Activated naive CD8-positive, alpha-beta T cell treated with anti-CD3 and anti-CD28 coated beads, Interleukin-2, amount 10 ng/mL, durations not matched to agents 7 days and 5 days (primary cell): ENCODE measurements at regions not wholly inside any gene's neighbourhood (a gene's known extent, or its start where the extent isn't known, plus 50 kb on each side); places are given as distances from the start of the nearest gene placed in this dataset.

Experiments
- ATAC-seq: fragments of 150-1000 bp; cut with Tn5 transposase; one replicate; pipeline ENCODE4 v1.10.0; 2021; ENCODE audit warnings: low read depth, moderate library complexity
- POLR2A ChIA-PET: fragments of 350-600 bp; sonication (Branson Sonifier 250); formaldehyde crosslinking; loops from one replicate; lab custom pipeline; 2021; ENCODE audit warnings: antibody characterized with exemption; lab: Charles Lee
- DNase-seq: peaks from one replicate; pipeline ENCODE4 v3.0.0; 2021
- H3K27ac Mint-ChIP-seq: one replicate; pipeline ENCODE4 v1.8.0; 2022; ENCODE audit warnings: mild to moderate bottlenecking, mixed read lengths
- H3K27me3 Mint-ChIP-seq: one replicate; pipeline ENCODE4 v1.8.0; 2022; ENCODE audit warnings: mild to moderate bottlenecking, moderate library complexity, mixed read lengths
- H3K36me3 Mint-ChIP-seq: one replicate; pipeline ENCODE4 v1.8.0; 2021; ENCODE audit warnings: mild to moderate bottlenecking, mixed read lengths
- H3K4me1 Mint-ChIP-seq: one replicate; pipeline ENCODE4 v1.8.0; 2021; ENCODE audit warnings: mixed read lengths
- H3K4me3 Mint-ChIP-seq: one replicate; pipeline ENCODE4 v1.8.0; 2022; ENCODE audit warnings: mild to moderate bottlenecking, moderate library complexity, mixed read lengths
- H3K9me3 Mint-ChIP-seq: one replicate; pipeline ENCODE4 v1.8.0; 2021; ENCODE audit warnings: mixed read lengths

DNA sequence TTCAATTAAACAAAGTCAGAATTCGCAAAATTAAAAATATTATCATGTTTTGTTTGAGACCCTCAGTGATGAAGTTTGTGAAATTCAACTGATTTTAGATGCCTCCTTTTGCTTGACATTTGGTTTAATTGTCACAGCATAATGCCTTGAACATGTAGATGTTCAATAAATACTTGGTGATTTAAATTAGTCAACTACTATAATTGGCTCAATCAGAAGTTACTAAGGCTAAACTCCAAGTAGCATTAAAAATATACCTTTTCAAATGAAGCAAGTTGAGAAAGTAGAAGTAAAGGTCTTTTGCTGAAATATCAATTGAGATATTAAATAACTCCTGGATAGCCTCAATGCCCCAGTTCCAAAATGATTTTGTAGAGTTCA lies 145.8 kb upstream of the AKIRIN2 start:
- ATAC-seq (no peak), DNase-seq (no peak)
- H3K9me3 Mint-ChIP-seq: no peaks in the 10 kb centered on the region
- H3K4me3 Mint-ChIP-seq: no peak overlapping the region
- peaks cover 18% of the 10 kb centered on the region for H3K27me3 Mint-ChIP-seq
- no peaks in the 10 kb centered on the region for H3K4me1 Mint-ChIP-seq
- H3K27ac Mint-ChIP-seq: no peak overlapping the region
- H3K36me3 Mint-ChIP-seq: no peaks in the 10 kb centered on the region
- POLR2A ChIA-PET: no interaction called here

GRCh38 chr6:87847135-87847829 lies 145.2 kb upstream of the AKIRIN2 start:
- DNase-seq: no peak
- Mint-ChIP-seq H3K9me3 (no peaks in the 10 kb centered on the region), H3K4me3 (no peak overlapping the region), H3K27me3 (peaks cover 18% of the 10 kb centered on the region), H3K4me1 (no peaks in the 10 kb centered on the region), H3K27ac (no peak overlapping the region), H3K36me3 (no peaks in the 10 kb centered on the region)
- no peak for ATAC-seq
- POLR2A ChIA-PET: no interaction called here

GRCh38 chr6:87846434-87846833 lies 144.4 kb upstream of the AKIRIN2 start:
- H3K27ac Mint-ChIP-seq: no peak overlapping the region
- no peak overlapping the region for H3K4me3 Mint-ChIP-seq
- peaks cover 20% of the 10 kb centered on the region for H3K27me3 Mint-ChIP-seq
- H3K4me1 Mint-ChIP-seq: no peaks in the 10 kb centered on the region
- DNase-seq (no peak), ATAC-seq (no peak)
- H3K36me3 Mint-ChIP-seq: no peaks in the 10 kb centered on the region
- POLR2A ChIA-PET: no interaction called here
- H3K9me3 Mint-ChIP-seq: no peaks in the 10 kb centered on the region

DNA sequence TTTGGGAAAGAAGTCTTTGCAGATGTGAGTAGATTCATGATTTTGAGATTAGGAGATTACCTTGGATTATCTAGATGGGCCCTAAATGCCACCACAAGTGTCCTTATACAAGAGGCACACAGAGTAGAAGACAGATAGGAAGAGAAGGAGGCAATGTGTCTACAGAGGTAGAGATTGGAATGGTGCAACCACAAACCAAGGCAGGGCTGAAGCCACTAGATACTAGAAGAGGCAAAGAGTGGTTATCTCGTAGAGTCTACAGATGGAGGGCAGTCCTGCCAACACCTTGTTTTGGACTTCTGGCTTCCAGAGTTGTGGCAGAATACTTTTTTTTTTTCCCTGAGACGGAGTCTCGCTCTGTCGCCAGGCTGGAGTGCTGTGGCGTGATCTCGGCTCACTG lies 138.3 kb upstream of the AKIRIN2 start:
- no peak overlapping the region for H3K4me3 Mint-ChIP-seq
- POLR2A ChIA-PET: no interaction called here
- no peaks in the 10 kb centered on the region for H3K4me1 Mint-ChIP-seq
- DNase-seq: no peak
- no peaks in the 10 kb centered on the region for H3K36me3 Mint-ChIP-seq
- H3K27ac Mint-ChIP-seq: no peak overlapping the region
- no peaks in the 10 kb centered on the region for H3K9me3 Mint-ChIP-seq
- no peak for ATAC-seq
- H3K27me3 Mint-ChIP-seq: peaks cover 21% of the 10 kb centered on the region

DNA sequence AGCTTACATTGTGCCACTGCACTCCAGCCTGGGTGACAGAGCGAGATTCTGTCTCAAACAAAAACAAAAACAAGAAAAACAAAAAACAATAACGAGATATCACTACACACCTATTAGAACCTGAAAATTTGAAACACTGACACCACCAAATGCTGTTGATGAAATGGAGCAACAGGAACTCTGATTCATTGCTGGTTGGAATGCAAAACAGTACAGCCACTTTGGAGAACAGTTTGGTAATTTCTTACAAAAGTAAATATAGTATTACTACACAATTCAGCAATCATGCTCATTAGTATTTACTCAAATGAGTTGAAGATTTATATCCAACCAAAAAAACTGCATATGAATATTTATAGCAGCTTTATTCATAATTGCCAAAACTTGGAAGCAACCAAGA lies 135.8 kb upstream of the AKIRIN2 start:
- POLR2A ChIA-PET: no interaction called here
- peaks cover 18% of the 10 kb centered on the region for H3K27me3 Mint-ChIP-seq
- no peak overlapping the region for H3K4me3 Mint-ChIP-seq
- H3K9me3 Mint-ChIP-seq: no peaks in the 10 kb centered on the region
- no peak for ATAC-seq
- H3K36me3 Mint-ChIP-seq: no peaks in the 10 kb centered on the region
- H3K27ac Mint-ChIP-seq: no peak overlapping the region
- no peaks in the 10 kb centered on the region for H3K4me1 Mint-ChIP-seq
- no peak for DNase-seq

DNA sequence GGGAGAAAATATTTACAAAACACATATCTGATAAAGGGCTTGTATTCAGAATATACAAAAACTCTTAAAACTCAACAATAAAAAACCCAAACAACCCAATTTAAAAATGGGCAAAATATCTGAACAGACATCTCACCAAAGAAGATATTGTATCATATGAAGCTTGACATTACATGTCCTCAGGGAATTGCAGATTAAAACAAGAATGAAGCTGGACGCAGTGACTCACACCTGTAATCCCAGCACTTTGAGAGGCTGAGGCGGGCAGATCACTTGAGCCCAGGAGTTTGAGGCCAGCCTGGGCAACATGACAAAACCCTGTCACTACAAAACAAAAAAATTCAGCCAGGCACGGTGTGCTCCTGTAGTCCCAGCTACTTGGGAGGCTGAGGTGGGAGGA lies 135.4 kb upstream of the AKIRIN2 start:
- Mint-ChIP-seq H3K4me1 (no peaks in the 10 kb centered on the region), H3K36me3 (no peaks in the 10 kb centered on the region), H3K4me3 (no peak overlapping the region), H3K27ac (no peak overlapping the region), H3K9me3 (no peaks in the 10 kb centered on the region), H3K27me3 (peaks cover 18% of the 10 kb centered on the region)
- DNase-seq: no peak
- POLR2A ChIA-PET: no interaction called here
- no peak for ATAC-seq

- Mint-ChIP-seq H3K27me3 (peaks cover 4% of the 10 kb centered on the region), H3K27ac (peak overlapping the region; percentile 57), H3K4me3 (peak overlapping the region; percentile 85), H3K4me1 (peaks cover 5% of the 10 kb centered on the region), H3K36me3 (no peaks in the 10 kb centered on the region), H3K9me3 (no peaks in the 10 kb centered on the region)
- POLR2A ChIA-PET: interaction anchor here (0.6 to 0.8 kb wide), 2 partner anchors 85 to 135 kb away, joined by 3 read pairs; no protein-coding TSS in a partner anchor
- peak; percentile 70 for ATAC-seq
- DNase-seq: no peak
These were observed 130.2 kb upstream of the AKIRIN2 start for GRCh38 chr6:87832025-87832825.

DNA sequence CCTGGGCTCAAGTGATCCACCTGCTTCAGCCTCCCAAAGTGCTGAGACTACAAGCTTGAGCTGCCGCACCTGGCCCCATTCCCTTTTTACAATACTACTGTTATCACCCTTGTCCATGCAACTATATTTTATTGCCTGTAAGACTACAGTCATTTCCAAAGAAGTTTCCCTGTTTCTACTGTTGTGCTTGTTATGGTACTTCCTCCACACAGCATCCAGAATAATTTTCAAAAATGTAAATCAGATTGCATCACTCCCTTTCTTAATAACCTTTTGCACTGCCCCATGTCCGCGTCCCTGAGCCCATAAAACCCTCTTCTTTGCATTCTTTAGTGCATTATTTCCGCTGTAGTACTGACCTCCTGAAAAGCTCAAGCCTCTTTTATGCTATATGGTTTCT lies 128.9 kb upstream of the AKIRIN2 start:
- Mint-ChIP-seq H3K36me3 (no peaks in the 10 kb centered on the region), H3K9me3 (no peaks in the 10 kb centered on the region), H3K4me3 (no peak overlapping the region), H3K27me3 (peaks cover 4% of the 10 kb centered on the region), H3K27ac (no peak overlapping the region), H3K4me1 (peaks cover 5% of the 10 kb centered on the region)
- POLR2A ChIA-PET: interaction anchor here (1.0 kb wide), 1 partner anchor 1048 kb away, joined by 3 read pairs; no protein-coding TSS in a partner anchor
- DNase-seq (no peak), ATAC-seq (no peak)

GRCh38 chr6:87829622-87830121 lies 127.6 kb upstream of the AKIRIN2 start:
- peaks cover 5% of the 10 kb centered on the region for H3K4me1 Mint-ChIP-seq
- no peak for DNase-seq
- peaks cover 4% of the 10 kb centered on the region for H3K27me3 Mint-ChIP-seq
- H3K27ac Mint-ChIP-seq: no peak overlapping the region
- H3K36me3 Mint-ChIP-seq: no peaks in the 10 kb centered on the region
- ATAC-seq: no peak
- POLR2A ChIA-PET: no interaction called here
- no peak overlapping the region for H3K4me3 Mint-ChIP-seq
- H3K9me3 Mint-ChIP-seq: no peaks in the 10 kb centered on the region

DNA sequence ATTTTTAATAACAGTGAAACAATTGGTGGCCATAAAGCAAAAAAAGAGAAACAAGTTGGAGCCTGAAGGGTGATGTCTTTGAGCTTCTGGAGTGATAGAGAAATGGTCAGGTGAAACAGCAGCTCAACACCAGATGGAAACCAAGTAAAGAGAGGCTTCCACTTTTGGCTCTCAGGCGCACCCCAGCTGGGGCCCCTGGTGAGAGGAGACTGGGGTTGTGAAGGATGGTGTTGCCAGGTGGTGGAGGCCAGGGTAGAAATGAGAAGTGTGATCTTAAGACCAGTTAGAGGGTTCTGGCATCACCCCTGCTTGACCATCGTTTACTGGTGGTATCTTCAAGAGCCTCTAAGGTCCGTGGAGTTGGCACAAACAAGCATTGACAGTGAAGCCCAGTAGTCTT lies 126.0 kb upstream of the AKIRIN2 start:
- POLR2A ChIA-PET: no interaction called here
- ATAC-seq: no peak
- H3K4me3 Mint-ChIP-seq: no peak overlapping the region

DNA sequence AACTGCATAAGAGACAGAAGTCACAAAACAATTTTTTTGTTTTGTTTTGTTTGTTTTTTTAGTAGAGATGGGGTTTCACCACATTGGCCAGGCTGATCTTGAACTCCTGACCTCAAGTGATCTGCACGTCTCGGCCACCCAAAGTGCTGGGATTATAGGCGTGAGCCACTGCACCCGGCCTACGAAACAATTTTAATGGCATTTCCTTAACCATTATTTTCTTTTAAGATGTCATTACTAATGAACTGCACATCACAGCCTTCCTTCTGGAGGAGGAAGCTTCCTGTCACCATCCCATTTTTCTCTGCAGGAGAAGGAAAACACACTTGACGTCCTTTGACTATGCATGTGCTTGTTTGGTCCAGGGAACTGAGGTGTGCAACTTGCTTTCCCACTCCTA lies 125.3 kb upstream of the AKIRIN2 start:
- H3K9me3 Mint-ChIP-seq: no peaks in the 10 kb centered on the region
- POLR2A ChIA-PET: no interaction called here
- ATAC-seq: no peak
- H3K36me3 Mint-ChIP-seq: no peaks in the 10 kb centered on the region
- H3K27me3 Mint-ChIP-seq: peaks cover 4% of the 10 kb centered on the region
- H3K4me1 Mint-ChIP-seq: peaks cover 5% of the 10 kb centered on the region
- H3K4me3 Mint-ChIP-seq: no peak overlapping the region
- H3K27ac Mint-ChIP-seq: no peak overlapping the region
- DNase-seq: no peak

More for the DNA sequence above, 126.0 kb upstream of the AKIRIN2 start:
- DNase-seq: no peak
- H3K27ac Mint-ChIP-seq: no peak overlapping the region
- H3K9me3 Mint-ChIP-seq: no peaks in the 10 kb centered on the region
- H3K27me3 Mint-ChIP-seq: peaks cover 4% of the 10 kb centered on the region
- H3K36me3 Mint-ChIP-seq: no peaks in the 10 kb centered on the region
- H3K4me1 Mint-ChIP-seq: peaks cover 5% of the 10 kb centered on the region

GRCh38 chr6:87826424-87826823 lies 124.4 kb upstream of the AKIRIN2 start:
- H3K4me3 Mint-ChIP-seq: no peak overlapping the region
- no peak overlapping the region for H3K27ac Mint-ChIP-seq
- H3K36me3 Mint-ChIP-seq: no peaks in the 10 kb centered on the region
- peaks cover 1% of the 10 kb centered on the region for H3K4me1 Mint-ChIP-seq
- DNase-seq (no peak), ATAC-seq (no peak)
- H3K27me3 Mint-ChIP-seq: peaks cover 4% of the 10 kb centered on the region
- no peaks in the 10 kb centered on the region for H3K9me3 Mint-ChIP-seq
- POLR2A ChIA-PET: no interaction called here

DNA sequence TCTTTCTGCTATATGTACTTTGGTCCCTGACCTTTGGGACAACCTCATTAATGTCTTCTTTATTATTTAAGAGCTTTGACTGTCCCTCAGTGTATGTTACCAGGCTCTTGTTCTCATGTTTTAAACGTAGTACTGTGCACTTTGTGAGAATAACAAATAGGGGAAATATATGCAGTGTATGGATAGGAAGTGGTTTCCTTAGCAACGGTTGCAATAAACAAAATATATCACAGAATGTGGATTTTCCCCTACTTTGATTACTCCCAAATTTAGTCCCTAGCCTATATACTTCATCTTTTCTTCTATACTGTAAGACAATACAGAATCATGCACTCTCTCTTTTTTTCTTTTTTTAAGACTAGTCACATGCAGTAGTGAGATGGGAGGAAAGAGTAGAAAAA lies 123.8 kb upstream of the AKIRIN2 start:
- ATAC-seq (no peak), DNase-seq (no peak)
- Mint-ChIP-seq H3K4me1 (no peaks in the 10 kb centered on the region), H3K27me3 (peaks cover 4% of the 10 kb centered on the region), H3K27ac (no peak overlapping the region), H3K36me3 (no peaks in the 10 kb centered on the region), H3K4me3 (no peak overlapping the region), H3K9me3 (no peaks in the 10 kb centered on the region)
- POLR2A ChIA-PET: no interaction called here

- Mint-ChIP-seq H3K27me3 (peaks cover under 1% of the 10 kb centered on the region), H3K36me3 (no peaks in the 10 kb centered on the region), H3K27ac (no peak overlapping the region), H3K4me1 (no peaks in the 10 kb centered on the region), H3K9me3 (no peaks in the 10 kb centered on the region), H3K4me3 (no peak overlapping the region)
- POLR2A ChIA-PET: no interaction called here
- ATAC-seq (no peak), DNase-seq (no peak)
These were observed 123.0 kb upstream of the AKIRIN2 start for GRCh38 chr6:87824958-87825491.
